Natural killer cell (primary cell): ENCODE measurements at regions not wholly inside any gene's neighbourhood (a gene's known extent, or its start where the extent isn't known, plus 50 kb on each side); places are given as distances from the start of the nearest gene placed in this dataset.

ENCODE experiments used
- ATAC-seq, 3 donors: fragments of 150-1000 bp in 2 of 3; fragments of 200-7000 bp in 1 of 3; cut with Tn5 transposase; 1 replicate in 1 of 3; 2 replicates in 2 of 3; pipeline ENCODE4 v1.10.0; 2021; ENCODE audit warnings: mild to moderate bottlenecking in 2 of 3, moderate library complexity in 2 of 3
- DNase-seq, 2 donors: peaks; one replicate each; pipeline versions ENCODE4 v3.0.0 to v3.0.0-alpha.2; 2013 to 2021; ENCODE audit warnings: mixed read lengths in 1 of 2
- H3K27ac ChIP-seq: one replicate; pipeline ENCODE4 v1.5.1; 2013; ENCODE audit warnings: mild to moderate bottlenecking, low read length
- H3K27me3 ChIP-seq: one replicate; pipeline ENCODE4 v1.6.1; 2013; ENCODE audit warnings: low read length; ENCODE audit not compliant: control insufficient read depth, insufficient read depth
- H3K36me3 ChIP-seq: one replicate; pipeline ENCODE4 v1.6.1; 2013; ENCODE audit warnings: low read length; ENCODE audit not compliant: control insufficient read depth, insufficient read depth
- H3K4me1 ChIP-seq: one replicate; pipeline ENCODE4 v1.6.1; 2013; ENCODE audit warnings: low read length; ENCODE audit not compliant: control insufficient read depth, insufficient read depth
- H3K4me3 ChIP-seq: one replicate; pipeline ENCODE4 v1.5.1; 2013; ENCODE audit warnings: low read length
- H3K9me3 ChIP-seq: one replicate; pipeline ENCODE4 v1.6.1; 2013; ENCODE audit warnings: low read length; ENCODE audit not compliant: control insufficient read depth, insufficient read depth
- H3K27ac Mint-ChIP-seq, 2 donors: one replicate each; pipeline ENCODE4 v1.8.0; 2022; ENCODE audit warnings: mild to moderate bottlenecking in 2 of 2, mixed read lengths in 2 of 2, moderate library complexity in 1 of 2
- H3K27me3 Mint-ChIP-seq, 2 donors: one replicate each; pipeline ENCODE4 v1.8.0; 2022; ENCODE audit warnings: low read depth in 2 of 2, mixed read lengths in 2 of 2
- H3K36me3 Mint-ChIP-seq: one replicate; pipeline ENCODE4 v1.8.0; 2022; ENCODE audit warnings: mixed read lengths
- H3K4me1 Mint-ChIP-seq, 2 donors: one replicate each; pipeline ENCODE4 v1.8.0; 2022; ENCODE audit warnings: mixed read lengths in 2 of 2
- H3K4me3 Mint-ChIP-seq: one replicate; pipeline ENCODE4 v1.8.0; 2022; ENCODE audit warnings: mild to moderate bottlenecking, moderate library complexity, mixed read lengths
- H3K9me3 Mint-ChIP-seq, 2 donors: one replicate each; pipeline ENCODE4 v1.8.0; 2022; ENCODE audit warnings: mixed read lengths in 2 of 2
- WGBS: methylation state at CpG from one replicate; pipeline ENCODE4 v1.1.7; 2013; ENCODE audit warnings: missing lambda C conversion rate; ENCODE audit not compliant: insufficient coverage; 5-methylcytosine and 5-hydroxymethylcytosine counted together
- intact Hi-C: fragments of 100-400 bp; cut with micrococcal nuclease; formaldehyde crosslinking; loops from one replicate; pipeline ENCODE4 v1.14.2; 2022
- TF ChIP-seq, protein P1 (sequence below): fragments of 200-600 bp; IDR thresholded peaks from one replicate; pipeline ENCODE4 v1.8.0; 2022; ENCODE audit warnings: antibody characterized with exemption

DNA sequence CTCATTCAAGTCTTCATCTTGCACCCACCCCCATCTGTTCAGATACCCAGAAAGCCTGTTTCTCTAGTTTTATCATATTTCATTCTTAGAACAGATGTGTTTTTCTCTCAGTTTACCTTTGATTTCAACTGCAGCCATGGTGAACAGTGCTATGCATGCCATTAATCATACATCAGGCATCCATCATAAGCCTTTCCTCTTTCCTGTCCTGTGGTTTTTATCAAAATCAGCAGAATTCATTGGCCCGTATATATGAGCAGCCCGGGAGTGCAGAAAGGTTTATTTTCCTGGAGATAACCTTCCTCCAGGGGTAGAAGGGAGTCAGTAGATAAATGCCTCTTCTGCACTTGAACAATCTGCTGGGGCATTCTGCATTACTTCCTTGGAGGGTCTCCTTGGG, 65.7 kb downstream of the IL21 start:
- DNase-seq (no peak), ATAC-seq (no peak)
- H3K4me1 ChIP-seq, result no peaks in the 10 kb centered on the region
- 0% methylated on average over 1 of the region's 2 CpGs for WGBS
- Mint-ChIP-seq H3K4me1 (no peaks in the 10 kb centered on the region), H3K9me3 (no peaks in the 10 kb centered on the region), H3K4me3 (no peak overlapping the region), H3K27ac (no peak overlapping the region), H3K27me3 (peaks cover 0 to 8% of the 10 kb centered on the region in 2 donors), H3K36me3 (no peaks in the 10 kb centered on the region)
- TF ChIP-seq, protein P1, sequence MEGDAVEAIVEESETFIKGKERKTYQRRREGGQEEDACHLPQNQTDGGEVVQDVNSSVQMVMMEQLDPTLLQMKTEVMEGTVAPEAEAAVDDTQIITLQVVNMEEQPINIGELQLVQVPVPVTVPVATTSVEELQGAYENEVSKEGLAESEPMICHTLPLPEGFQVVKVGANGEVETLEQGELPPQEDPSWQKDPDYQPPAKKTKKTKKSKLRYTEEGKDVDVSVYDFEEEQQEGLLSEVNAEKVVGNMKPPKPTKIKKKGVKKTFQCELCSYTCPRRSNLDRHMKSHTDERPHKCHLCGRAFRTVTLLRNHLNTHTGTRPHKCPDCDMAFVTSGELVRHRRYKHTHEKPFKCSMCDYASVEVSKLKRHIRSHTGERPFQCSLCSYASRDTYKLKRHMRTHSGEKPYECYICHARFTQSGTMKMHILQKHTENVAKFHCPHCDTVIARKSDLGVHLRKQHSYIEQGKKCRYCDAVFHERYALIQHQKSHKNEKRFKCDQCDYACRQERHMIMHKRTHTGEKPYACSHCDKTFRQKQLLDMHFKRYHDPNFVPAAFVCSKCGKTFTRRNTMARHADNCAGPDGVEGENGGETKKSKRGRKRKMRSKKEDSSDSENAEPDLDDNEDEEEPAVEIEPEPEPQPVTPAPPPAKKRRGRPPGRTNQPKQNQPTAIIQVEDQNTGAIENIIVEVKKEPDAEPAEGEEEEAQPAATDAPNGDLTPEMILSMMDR, result no peak
- intact Hi-C loops, result no loop called here
- no peak overlapping the region for H3K4me3 ChIP-seq
- no peaks in the 10 kb centered on the region for H3K36me3 ChIP-seq
- H3K27ac ChIP-seq, result no peak overlapping the region
- H3K9me3 ChIP-seq, result no peaks in the 10 kb centered on the region
- H3K27me3 ChIP-seq, result no peaks in the 10 kb centered on the region

DNA sequence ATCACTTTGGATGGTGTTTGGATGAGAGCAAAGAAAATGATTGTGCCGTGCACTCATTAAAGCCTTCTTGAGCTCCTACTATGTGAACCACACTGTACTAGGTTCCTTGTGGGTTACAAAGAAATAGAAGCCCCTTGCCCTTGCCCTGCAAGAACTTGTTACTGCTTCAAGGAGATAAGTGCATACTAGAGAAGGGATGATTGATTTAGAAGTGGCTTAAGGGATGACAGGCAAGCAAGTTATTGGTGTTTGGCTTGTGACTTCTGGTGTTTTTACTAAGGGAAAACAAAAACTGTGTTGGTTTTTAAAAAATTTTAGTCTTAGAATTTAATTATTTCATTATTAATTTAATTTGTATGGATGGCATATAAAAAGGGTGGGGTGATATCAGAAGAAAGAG, 67.4 kb downstream of the IL21 start:
- Histone ChIP-seq H3K4me3 (no peak overlapping the region), H3K27me3 (no peaks in the 10 kb centered on the region), H3K9me3 (no peaks in the 10 kb centered on the region), H3K36me3 (no peaks in the 10 kb centered on the region), H3K4me1 (no peaks in the 10 kb centered on the region), H3K27ac (no peak overlapping the region)
- Mint-ChIP-seq H3K4me3 (no peak overlapping the region), H3K27me3 (peaks cover 0 to 8% of the 10 kb centered on the region in 2 donors), H3K4me1 (no peaks in the 10 kb centered on the region), H3K27ac (no peak overlapping the region), H3K9me3 (no peaks in the 10 kb centered on the region), H3K36me3 (no peaks in the 10 kb centered on the region)
- ATAC-seq, result no peak
- WGBS, result 88% methylated on average over 1 of the region's 1 CpG
- TF ChIP-seq, protein P1, result no peak
- DNase-seq, result no peak
- intact Hi-C loops, result no loop called here

DNA sequence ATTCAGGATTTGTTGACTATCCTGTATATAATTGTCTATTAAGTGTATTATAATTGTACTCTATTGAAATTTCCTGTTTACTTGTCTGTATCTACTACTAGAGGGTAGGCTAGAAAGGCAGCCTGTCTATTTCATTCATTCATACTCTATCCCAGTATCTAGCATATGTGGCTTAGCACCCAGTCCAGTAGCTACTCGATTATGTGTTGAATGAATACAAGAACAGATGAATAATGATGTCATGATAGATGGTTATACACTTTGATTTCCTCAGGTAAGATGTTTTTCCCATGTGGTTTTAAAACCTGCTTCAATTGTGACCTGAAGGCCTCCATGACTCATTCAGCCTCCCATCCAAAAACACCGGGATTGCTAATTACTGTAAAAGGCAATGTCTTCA, 68.0 kb downstream of the IL21 start:
- intact Hi-C loops, result no loop called here
- no peaks in the 10 kb centered on the region for H3K36me3 Mint-ChIP-seq
- TF ChIP-seq, protein P1, result no peak
- no peak for ATAC-seq
- H3K4me1 Mint-ChIP-seq, result no peaks in the 10 kb centered on the region
- WGBS, result 75% methylated on average over 2 of the region's 2 CpGs
- no peaks in the 10 kb centered on the region for H3K27me3 ChIP-seq
- peaks cover 0 to 8% of the 10 kb centered on the region in 2 donors for H3K27me3 Mint-ChIP-seq
- H3K9me3 ChIP-seq, result no peaks in the 10 kb centered on the region
- no peak overlapping the region for H3K4me3 Mint-ChIP-seq
- no peaks in the 10 kb centered on the region for H3K36me3 ChIP-seq
- DNase-seq, result no peak
- H3K9me3 Mint-ChIP-seq, result no peaks in the 10 kb centered on the region
- H3K27ac ChIP-seq, result no peak overlapping the region
- no peaks in the 10 kb centered on the region for H3K4me1 ChIP-seq
- H3K4me3 ChIP-seq, result no peak overlapping the region
- no peak overlapping the region for H3K27ac Mint-ChIP-seq

DNA sequence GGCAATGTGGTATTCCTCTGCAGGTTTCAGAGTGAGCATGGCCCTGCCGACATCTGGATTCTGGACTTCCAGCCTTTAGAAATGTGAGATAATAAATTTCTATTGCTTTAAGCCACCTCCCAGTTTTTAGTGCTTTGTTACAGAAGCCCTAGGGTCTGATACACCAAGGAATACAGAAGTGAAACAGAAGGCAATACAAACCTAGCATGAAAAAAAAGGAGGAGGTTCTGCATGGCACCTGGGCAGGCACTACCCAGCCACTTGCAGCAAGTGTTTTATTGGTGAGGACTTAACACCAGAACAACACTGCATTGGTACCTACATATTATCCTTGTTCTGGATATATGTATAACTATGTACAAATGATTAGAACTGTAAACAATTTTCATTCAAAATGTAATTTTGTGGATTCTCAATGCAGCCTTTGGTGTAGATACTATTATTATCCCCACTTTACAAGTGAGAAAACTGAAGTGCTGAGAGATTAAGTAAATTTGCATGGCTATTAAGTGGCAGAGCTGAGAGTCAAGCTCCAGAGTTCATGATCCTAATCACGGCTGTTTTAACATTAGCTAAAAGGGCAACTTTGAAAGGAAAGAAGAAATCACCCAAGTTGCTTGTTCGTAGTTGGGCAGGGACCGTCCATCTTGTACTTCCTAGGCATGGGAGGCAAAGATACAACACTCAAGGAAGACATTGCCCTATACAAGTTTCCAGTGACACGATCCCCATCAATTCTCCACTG, 71.8 kb downstream of the IL21 start:
- Mint-ChIP-seq H3K4me3 (no peak overlapping the region), H3K27me3 (peaks cover 0 to 3% of the 10 kb centered on the region in 2 donors), H3K27ac (no peak overlapping the region), H3K9me3 (no peaks in the 10 kb centered on the region), H3K4me1 (no peaks in the 10 kb centered on the region), H3K36me3 (no peaks in the 10 kb centered on the region)
- intact Hi-C loops, result no loop called here
- ATAC-seq (no peak), DNase-seq (no peak)
- 95% methylated on average over 4 of the region's 5 CpGs for WGBS
- no peaks in the 10 kb centered on the region for H3K4me1 ChIP-seq
- no peak overlapping the region for H3K4me3 ChIP-seq
- no peak overlapping the region for H3K27ac ChIP-seq
- no peaks in the 10 kb centered on the region for H3K27me3 ChIP-seq
- no peaks in the 10 kb centered on the region for H3K9me3 ChIP-seq
- no peaks in the 10 kb centered on the region for H3K36me3 ChIP-seq
- TF ChIP-seq, protein P1, result no peak
